ENCODE measurements at regions not wholly inside any gene's neighbourhood (a gene's known extent, or its start where the extent isn't known, plus 50 kb on each side); places are given as distances from the start of the nearest gene placed in this dataset.

DNA sequence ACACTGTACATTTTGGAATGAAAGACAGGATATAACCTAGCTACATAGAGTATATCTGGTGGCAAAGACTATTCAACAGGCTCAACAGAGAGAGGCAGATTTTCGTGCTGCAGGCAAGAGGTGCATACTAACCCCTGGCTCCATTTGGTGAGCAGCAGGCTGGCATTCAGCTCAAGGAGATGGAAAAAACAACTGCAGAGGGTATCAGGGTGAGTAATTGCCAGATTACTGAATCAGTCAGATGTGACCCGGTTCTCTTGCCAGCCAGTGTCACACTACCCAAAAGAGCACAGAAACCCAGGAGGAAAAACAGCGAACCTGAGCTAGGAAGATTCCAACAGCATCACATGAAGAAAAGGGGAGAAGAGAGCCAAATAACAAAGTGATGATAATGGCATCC is 130.4 kb upstream of the PRLR start:
- no peak overlapping the region for H3K27ac ChIP-seq (ENCODE audit: insufficient read depth in 1 of 2, low read depth in 1 of 2, low read length in 2 of 2, poor library complexity in 1 of 2, severe bottlenecking in 2 of 2)
- H3K4me3 ChIP-seq (ENCODE audit: control insufficient read depth in 1 of 7, extremely low read depth in 1 of 7, insufficient read depth in 4 of 7, low read depth in 2 of 7, low read length in 6 of 7), result no peak overlapping the region
- DNase-seq, result no peak
- 78% methylated on average over 2 of the region's 3 CpGs for WGBS (ENCODE audit: insufficient coverage)
- no peaks in the 10 kb centered on the region for H3K9me3 ChIP-seq (ENCODE audit: control extremely low read depth in 1 of 5, control insufficient read depth in 4 of 5, insufficient read depth in 2 of 5, low read depth in 1 of 5, low read length in 4 of 5)
- ChIA-PET CTCF (interaction anchor here (0.7 kb wide), 1 partner anchor 50 kb away, joined by 3 read pairs; no protein-coding TSS in a partner anchor), POLR2A (no interaction called here)
- peaks cover 0 to 2% (median 0%) of the 10 kb centered on the region in 5 experiments for H3K27me3 ChIP-seq (replicated peaks in 2 of 5; ENCODE audit: control insufficient read depth in 4 of 5, insufficient read depth in 5 of 5, low read length in 4 of 5)
- H3K36me3 ChIP-seq (ENCODE audit: control insufficient read depth in 4 of 4, insufficient read depth in 4 of 4, low read length in 3 of 4), result no peaks in the 10 kb centered on the region
- H3K4me1 ChIP-seq (ENCODE audit: control extremely low read depth in 1 of 4, control insufficient read depth in 4 of 4, insufficient read depth in 4 of 4, low read length in 3 of 4), result no peaks in the 10 kb centered on the region

- CTCF ChIA-PET, result no interaction called here
- no peaks in the 10 kb centered on the region for H3K9me3 ChIP-seq (ENCODE audit: control extremely low read depth in 1 of 5, control insufficient read depth in 4 of 5, insufficient read depth in 2 of 5, low read depth in 1 of 5, low read length in 4 of 5)
- DNase-seq, result no peak
- H3K4me3 ChIP-seq (ENCODE audit: control insufficient read depth in 1 of 7, extremely low read depth in 1 of 7, insufficient read depth in 4 of 7, low read depth in 2 of 7, low read length in 6 of 7), result no peak overlapping the region
- peaks cover 0 to 2% (median 0%) of the 10 kb centered on the region in 5 experiments for H3K27me3 ChIP-seq (replicated peaks in 2 of 5; ENCODE audit: control insufficient read depth in 4 of 5, insufficient read depth in 5 of 5, low read length in 4 of 5)
- H3K4me1 ChIP-seq (ENCODE audit: control extremely low read depth in 1 of 4, control insufficient read depth in 4 of 4, insufficient read depth in 4 of 4, low read length in 3 of 4), result no peaks in the 10 kb centered on the region
- POLR2A ChIA-PET, result no interaction called here
- 100% methylated on average over 1 of the region's 1 CpG for WGBS (ENCODE audit: insufficient coverage)
- H3K36me3 ChIP-seq (ENCODE audit: control insufficient read depth in 4 of 4, insufficient read depth in 4 of 4, low read length in 3 of 4), result no peaks in the 10 kb centered on the region
- H3K27ac ChIP-seq (ENCODE audit: insufficient read depth in 1 of 2, low read depth in 1 of 2, low read length in 2 of 2, poor library complexity in 1 of 2, severe bottlenecking in 2 of 2), result no peak overlapping the region
These were observed 129.6 kb upstream of the PRLR start for GRCh38 chr5:35359859-35360258.

DNA sequence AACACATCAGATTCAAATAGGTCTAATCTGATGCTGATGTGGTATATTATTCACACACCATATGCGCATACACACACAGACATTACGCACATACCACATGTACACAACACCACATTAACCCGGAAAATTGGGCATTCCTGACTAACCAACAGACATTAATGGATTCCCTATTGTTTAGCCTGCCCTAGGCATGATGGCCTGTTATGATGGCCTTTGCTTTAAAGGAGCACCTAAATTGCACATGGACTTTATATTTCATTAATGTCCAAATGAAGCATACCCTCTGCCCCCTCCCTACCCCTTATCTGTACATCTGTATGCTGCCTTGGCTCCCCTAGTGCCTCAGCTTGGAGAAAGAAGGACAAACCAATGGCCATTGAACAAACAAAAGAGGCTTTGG is 127.7 kb upstream of the PRLR start:
- peaks cover 0 to 5% (median 0%) of the 10 kb centered on the region in 5 experiments for H3K9me3 ChIP-seq (ENCODE audit: control extremely low read depth in 1 of 5, control insufficient read depth in 4 of 5, insufficient read depth in 2 of 5, low read depth in 1 of 5, low read length in 4 of 5)
- 100% methylated on average over 1 of the region's 3 CpGs for WGBS (ENCODE audit: insufficient coverage)
- no peaks in the 10 kb centered on the region for H3K27me3 ChIP-seq (replicated peaks in 2 of 5; ENCODE audit: control insufficient read depth in 4 of 5, insufficient read depth in 5 of 5, low read length in 4 of 5)
- POLR2A ChIA-PET, result no interaction called here
- CTCF ChIA-PET, result no interaction called here
- no peak overlapping the region for H3K27ac ChIP-seq (ENCODE audit: insufficient read depth in 1 of 2, low read depth in 1 of 2, low read length in 2 of 2, poor library complexity in 1 of 2, severe bottlenecking in 2 of 2)
- no peak for DNase-seq
- H3K4me1 ChIP-seq (ENCODE audit: control extremely low read depth in 1 of 4, control insufficient read depth in 4 of 4, insufficient read depth in 4 of 4, low read length in 3 of 4), result no peaks in the 10 kb centered on the region
- H3K4me3 ChIP-seq (ENCODE audit: control insufficient read depth in 1 of 7, extremely low read depth in 1 of 7, insufficient read depth in 4 of 7, low read depth in 2 of 7, low read length in 6 of 7), result no peak overlapping the region
- no peaks in the 10 kb centered on the region for H3K36me3 ChIP-seq (ENCODE audit: control insufficient read depth in 4 of 4, insufficient read depth in 4 of 4, low read length in 3 of 4)

- no peaks in the 10 kb centered on the region for H3K4me1 ChIP-seq (ENCODE audit: control extremely low read depth in 1 of 4, control insufficient read depth in 4 of 4, insufficient read depth in 4 of 4, low read length in 3 of 4)
- no peaks in the 10 kb centered on the region for H3K36me3 ChIP-seq (ENCODE audit: control insufficient read depth in 4 of 4, insufficient read depth in 4 of 4, low read length in 3 of 4)
- no peak overlapping the region for H3K27ac ChIP-seq (ENCODE audit: insufficient read depth in 1 of 2, low read depth in 1 of 2, low read length in 2 of 2, poor library complexity in 1 of 2, severe bottlenecking in 2 of 2)
- ChIA-PET POLR2A (no interaction called here), CTCF (no interaction called here)
- H3K27me3 ChIP-seq (replicated peaks in 2 of 5; ENCODE audit: control insufficient read depth in 4 of 5, insufficient read depth in 5 of 5, low read length in 4 of 5), result no peaks in the 10 kb centered on the region
- H3K4me3 ChIP-seq (ENCODE audit: control insufficient read depth in 1 of 7, extremely low read depth in 1 of 7, insufficient read depth in 4 of 7, low read depth in 2 of 7, low read length in 6 of 7), result no peak overlapping the region
- DNase-seq, result no peak
- peaks cover 0 to 5% (median 0%) of the 10 kb centered on the region in 5 experiments for H3K9me3 ChIP-seq (ENCODE audit: control extremely low read depth in 1 of 5, control insufficient read depth in 4 of 5, insufficient read depth in 2 of 5, low read depth in 1 of 5, low read length in 4 of 5)
- 90% methylated on average over 3 of the region's 4 CpGs for WGBS (ENCODE audit: insufficient coverage)
These were observed 126.4 kb upstream of the PRLR start for GRCh38 chr5:35356725-35357124.

- no peak for DNase-seq
- no peak overlapping the region for H3K4me3 ChIP-seq (ENCODE audit: control insufficient read depth in 1 of 7, extremely low read depth in 1 of 7, insufficient read depth in 4 of 7, low read depth in 2 of 7, low read length in 6 of 7)
- no peaks in the 10 kb centered on the region for H3K36me3 ChIP-seq (ENCODE audit: control insufficient read depth in 4 of 4, insufficient read depth in 4 of 4, low read length in 3 of 4)
- ChIA-PET POLR2A (interaction anchor here (0.6 kb wide), 1 partner anchor 56 kb away, joined by 3 read pairs; no protein-coding TSS in a partner anchor), CTCF (no interaction called here)
- no peak overlapping the region for H3K27ac ChIP-seq (ENCODE audit: insufficient read depth in 1 of 2, low read depth in 1 of 2, low read length in 2 of 2, poor library complexity in 1 of 2, severe bottlenecking in 2 of 2)
- WGBS (ENCODE audit: insufficient coverage), result 90% methylated on average over 2 of the region's 3 CpGs
- H3K9me3 ChIP-seq (ENCODE audit: control extremely low read depth in 1 of 5, control insufficient read depth in 4 of 5, insufficient read depth in 2 of 5, low read depth in 1 of 5, low read length in 4 of 5), result peaks cover 0 to 5% (median 0%) of the 10 kb centered on the region in 5 experiments
- no peaks in the 10 kb centered on the region for H3K27me3 ChIP-seq (replicated peaks in 2 of 5; ENCODE audit: control insufficient read depth in 4 of 5, insufficient read depth in 5 of 5, low read length in 4 of 5)
- H3K4me1 ChIP-seq (ENCODE audit: control extremely low read depth in 1 of 4, control insufficient read depth in 4 of 4, insufficient read depth in 4 of 4, low read length in 3 of 4), result no peaks in the 10 kb centered on the region
These were observed 124.5 kb upstream of the PRLR start for GRCh38 chr5:35354751-35355150.

GRCh38 chr5:35345222-35345621 is 114.9 kb upstream of the PRLR start:
- Histone ChIP-seq H3K4me1 (ENCODE audit: control extremely low read depth in 1 of 4, control insufficient read depth in 4 of 4, insufficient read depth in 4 of 4, low read length in 3 of 4) (no peaks in the 10 kb centered on the region), H3K4me3 (ENCODE audit: control insufficient read depth in 1 of 7, extremely low read depth in 1 of 7, insufficient read depth in 4 of 7, low read depth in 2 of 7, low read length in 6 of 7) (no peak overlapping the region), H3K36me3 (ENCODE audit: control insufficient read depth in 4 of 4, insufficient read depth in 4 of 4, low read length in 3 of 4) (no peaks in the 10 kb centered on the region), H3K27me3 (replicated peaks in 2 of 5; ENCODE audit: control insufficient read depth in 4 of 5, insufficient read depth in 5 of 5, low read length in 4 of 5) (peaks cover 0 to 2% (median 0%) of the 10 kb centered on the region in 5 experiments), H3K9me3 (ENCODE audit: control extremely low read depth in 1 of 5, control insufficient read depth in 4 of 5, insufficient read depth in 2 of 5, low read depth in 1 of 5, low read length in 4 of 5) (peaks cover 0 to 3% (median 0%) of the 10 kb centered on the region in 5 experiments), H3K27ac (ENCODE audit: insufficient read depth in 1 of 2, low read depth in 1 of 2, low read length in 2 of 2, poor library complexity in 1 of 2, severe bottlenecking in 2 of 2) (no peak overlapping the region)
- ChIA-PET CTCF (no interaction called here), POLR2A (no interaction called here)
- no peak for DNase-seq
- WGBS (ENCODE audit: insufficient coverage), result 100% methylated on average over 1 of the region's 1 CpG

DNA sequence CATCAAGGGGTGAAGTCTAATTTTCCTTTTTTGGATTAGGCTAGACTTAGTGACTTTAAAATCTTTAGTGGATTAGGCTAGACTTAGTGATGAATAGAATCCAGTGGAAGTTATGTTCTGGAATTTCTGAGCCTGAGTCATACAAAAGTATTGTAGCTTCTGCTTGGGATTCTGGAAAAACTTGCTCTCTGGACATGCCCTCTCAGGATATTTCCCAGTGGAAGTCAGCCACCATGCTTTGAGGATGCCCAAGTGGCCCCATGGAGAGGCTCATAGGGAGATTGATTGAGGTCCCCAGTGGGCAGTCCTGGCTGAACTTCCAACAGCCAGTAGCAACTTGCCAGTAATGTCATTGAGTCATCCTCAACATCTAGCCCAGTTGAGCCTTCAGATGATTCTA is 112.4 kb upstream of the PRLR start:
- no peak for DNase-seq
- no peaks in the 10 kb centered on the region for H3K36me3 ChIP-seq (ENCODE audit: control insufficient read depth in 4 of 4, insufficient read depth in 4 of 4, low read length in 3 of 4)
- POLR2A ChIA-PET, result no interaction called here
- H3K27ac ChIP-seq (ENCODE audit: insufficient read depth in 1 of 2, low read depth in 1 of 2, low read length in 2 of 2, poor library complexity in 1 of 2, severe bottlenecking in 2 of 2), result no peak overlapping the region
- H3K4me1 ChIP-seq (ENCODE audit: control extremely low read depth in 1 of 4, control insufficient read depth in 4 of 4, insufficient read depth in 4 of 4, low read length in 3 of 4), result no peaks in the 10 kb centered on the region
- CTCF ChIA-PET, result no interaction called here
- H3K27me3 ChIP-seq (replicated peaks in 2 of 5; ENCODE audit: control insufficient read depth in 4 of 5, insufficient read depth in 5 of 5, low read length in 4 of 5), result peaks cover 0 to 2% (median 0%) of the 10 kb centered on the region in 5 experiments
- H3K4me3 ChIP-seq (ENCODE audit: control insufficient read depth in 1 of 7, extremely low read depth in 1 of 7, insufficient read depth in 4 of 7, low read depth in 2 of 7, low read length in 6 of 7), result no peak overlapping the region
- no peaks in the 10 kb centered on the region for H3K9me3 ChIP-seq (ENCODE audit: control extremely low read depth in 1 of 5, control insufficient read depth in 4 of 5, insufficient read depth in 2 of 5, low read depth in 1 of 5, low read length in 4 of 5)
